ENCODE measurements at regions not wholly inside any gene's neighbourhood (a gene's known extent, or its start where the extent isn't known, plus 50 kb on each side); places are given as distances from the start of the nearest gene placed in this dataset.

- Histone ChIP-seq H3K4me3 (ENCODE audit: low read length in 2 of 2) (no peak overlapping the region), H3K4me1 (ENCODE audit: control insufficient read depth in 2 of 2, insufficient read depth in 2 of 2, low read length in 2 of 2) (no peaks in the 10 kb centered on the region), H3K27ac (ENCODE audit: low read depth in 1 of 2, low read length in 1 of 2) (no peak overlapping the region), H3K9me3 (ENCODE audit: control insufficient read depth in 2 of 2, insufficient read depth in 1 of 2, low read length in 1 of 2) (peaks cover 0 to 28% of the 10 kb centered on the region in 2 donors), H3K36me3 (ENCODE audit: control insufficient read depth in 2 of 2, insufficient read depth in 2 of 2, low read length in 1 of 2) (no peaks in the 10 kb centered on the region), H3K27me3 (ENCODE audit: control insufficient read depth in 2 of 2, insufficient read depth in 1 of 2, low read length in 1 of 2) (no peaks in the 10 kb centered on the region)
- DNase-seq (ENCODE audit: low read depth in 6 of 9, low spot score in 9 of 9): no peak
- 72% methylated on average over 3 of the region's 3 CpGs for WGBS
Observed at GRCh38 chr4:130203571-130203970, 1107.6 kb downstream of the C4orf33 start.

- H3K36me3 ChIP-seq (ENCODE audit: control insufficient read depth in 2 of 2, insufficient read depth in 2 of 2, low read length in 1 of 2): no peaks in the 10 kb centered on the region
- no peaks in the 10 kb centered on the region for H3K4me1 ChIP-seq (ENCODE audit: control insufficient read depth in 2 of 2, insufficient read depth in 2 of 2, low read length in 2 of 2)
- WGBS: 38% methylated on average over 1 of the region's 1 CpG
- H3K27ac ChIP-seq (ENCODE audit: low read depth in 1 of 2, low read length in 1 of 2): no peak overlapping the region
- H3K9me3 ChIP-seq (ENCODE audit: control insufficient read depth in 2 of 2, insufficient read depth in 1 of 2, low read length in 1 of 2): no peaks in the 10 kb centered on the region
- H3K27me3 ChIP-seq (ENCODE audit: control insufficient read depth in 2 of 2, insufficient read depth in 1 of 2, low read length in 1 of 2): no peaks in the 10 kb centered on the region
- no peak overlapping the region for H3K4me3 ChIP-seq (ENCODE audit: low read length in 2 of 2)
- DNase-seq (ENCODE audit: low read depth in 6 of 9, low spot score in 9 of 9): no peak
Observed at GRCh38 chr4:130210864-130211263, 1114.9 kb downstream of the C4orf33 start.

DNA sequence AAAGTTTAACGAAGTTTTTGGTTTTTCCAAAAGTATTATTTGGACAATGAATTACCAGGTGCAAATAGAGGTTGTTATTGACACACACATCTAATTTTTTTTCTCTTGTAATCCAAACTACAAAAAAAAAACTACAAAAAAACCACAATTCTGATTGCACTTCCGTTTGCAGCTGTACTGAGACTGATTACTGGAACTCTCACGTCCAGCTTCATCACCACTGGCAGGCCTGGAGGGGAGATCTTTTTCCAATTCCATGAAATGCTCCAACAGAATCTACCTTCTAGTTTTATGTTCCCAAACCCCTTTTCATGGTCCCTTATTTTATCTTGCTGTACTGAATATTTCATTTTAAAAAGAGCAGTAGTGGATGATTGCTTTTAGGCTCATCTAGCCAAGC is 1118.3 kb downstream of the C4orf33 start:
- no peak overlapping the region for H3K27ac ChIP-seq (ENCODE audit: low read depth in 1 of 2, low read length in 1 of 2)
- H3K36me3 ChIP-seq (ENCODE audit: control insufficient read depth in 2 of 2, insufficient read depth in 2 of 2, low read length in 1 of 2): no peaks in the 10 kb centered on the region
- H3K9me3 ChIP-seq (ENCODE audit: control insufficient read depth in 2 of 2, insufficient read depth in 1 of 2, low read length in 1 of 2): no peaks in the 10 kb centered on the region
- 67% methylated on average over 3 of the region's 3 CpGs for WGBS
- H3K27me3 ChIP-seq (ENCODE audit: control insufficient read depth in 2 of 2, insufficient read depth in 1 of 2, low read length in 1 of 2): no peaks in the 10 kb centered on the region
- no peak for DNase-seq (ENCODE audit: low read depth in 6 of 9, low spot score in 9 of 9)
- no peak overlapping the region for H3K4me3 ChIP-seq (ENCODE audit: low read length in 2 of 2)
- H3K4me1 ChIP-seq (ENCODE audit: control insufficient read depth in 2 of 2, insufficient read depth in 2 of 2, low read length in 2 of 2): no peaks in the 10 kb centered on the region

DNA sequence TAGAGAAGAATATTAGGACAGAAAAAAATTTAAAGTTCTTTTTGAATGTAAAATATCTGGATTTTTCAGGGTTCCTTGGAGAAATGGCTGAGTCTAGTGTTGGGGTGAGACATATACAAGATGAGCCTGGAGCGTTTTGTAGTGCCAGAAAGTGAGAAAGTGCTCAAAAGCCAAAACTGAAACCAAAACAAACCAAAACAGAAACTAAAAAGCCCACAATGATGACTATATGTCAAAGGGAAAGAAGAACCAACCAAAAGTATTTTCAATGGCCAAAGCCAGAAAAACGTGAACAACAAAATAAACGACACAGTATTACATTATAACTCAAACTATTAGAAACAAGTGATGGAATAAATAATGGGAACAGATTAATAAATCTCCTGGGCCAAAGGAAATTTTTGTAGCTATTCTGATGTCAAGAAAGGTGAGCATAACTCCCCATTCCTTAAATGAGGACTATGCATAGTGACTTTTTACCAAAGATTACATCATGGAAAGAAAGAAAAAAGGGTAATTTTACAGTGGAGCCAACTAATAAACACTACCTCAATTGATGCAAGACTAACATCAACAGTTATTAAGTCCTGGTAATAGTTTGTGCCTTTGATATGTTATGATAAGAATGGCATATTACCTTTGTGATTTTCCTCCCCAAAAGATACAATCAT is 1137.6 kb downstream of the C4orf33 start:
- Histone ChIP-seq H3K36me3 (ENCODE audit: control insufficient read depth in 2 of 2, insufficient read depth in 2 of 2, low read length in 1 of 2) (no peaks in the 10 kb centered on the region), H3K4me3 (ENCODE audit: low read length in 2 of 2) (no peak overlapping the region), H3K27me3 (ENCODE audit: control insufficient read depth in 2 of 2, insufficient read depth in 1 of 2, low read length in 1 of 2) (no peaks in the 10 kb centered on the region), H3K4me1 (ENCODE audit: control insufficient read depth in 2 of 2, insufficient read depth in 2 of 2, low read length in 2 of 2) (no peaks in the 10 kb centered on the region), H3K27ac (ENCODE audit: low read depth in 1 of 2, low read length in 1 of 2) (no peak overlapping the region), H3K9me3 (ENCODE audit: control insufficient read depth in 2 of 2, insufficient read depth in 1 of 2, low read length in 1 of 2) (no peaks in the 10 kb centered on the region)
- peak in 1 of 9 donors; percentile 23 for DNase-seq (ENCODE audit: low read depth in 6 of 9, low spot score in 9 of 9)
- WGBS: 73% methylated on average over 3 of the region's 3 CpGs

DNA sequence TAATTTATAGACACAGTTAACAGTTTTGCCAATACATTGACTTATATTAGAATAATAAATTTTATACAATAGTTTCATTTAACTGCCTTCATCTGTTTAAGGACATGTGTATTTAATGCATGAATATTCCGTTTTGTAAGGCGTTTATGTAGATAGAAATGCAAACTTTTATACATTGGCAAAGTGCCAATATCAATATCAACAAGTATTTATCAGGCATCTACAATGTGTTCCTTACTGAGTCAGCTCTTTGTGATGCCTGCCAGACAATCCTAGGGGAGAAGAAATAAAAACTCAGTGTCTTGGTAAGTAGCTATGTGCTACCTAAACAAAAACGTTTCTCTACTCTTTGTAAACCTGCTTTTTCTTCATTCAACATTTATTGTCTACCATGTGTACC is 1142.2 kb downstream of the C4orf33 start:
- no peaks in the 10 kb centered on the region for H3K36me3 ChIP-seq (ENCODE audit: control insufficient read depth in 2 of 2, insufficient read depth in 2 of 2, low read length in 1 of 2)
- no peak for DNase-seq (ENCODE audit: low read depth in 6 of 9, low spot score in 9 of 9)
- no peaks in the 10 kb centered on the region for H3K9me3 ChIP-seq (ENCODE audit: control insufficient read depth in 2 of 2, insufficient read depth in 1 of 2, low read length in 1 of 2)
- no peak overlapping the region for H3K4me3 ChIP-seq (ENCODE audit: low read length in 2 of 2)
- WGBS: 88% methylated on average over 3 of the region's 3 CpGs
- no peak overlapping the region for H3K27ac ChIP-seq (ENCODE audit: low read depth in 1 of 2, low read length in 1 of 2)
- no peaks in the 10 kb centered on the region for H3K27me3 ChIP-seq (ENCODE audit: control insufficient read depth in 2 of 2, insufficient read depth in 1 of 2, low read length in 1 of 2)
- H3K4me1 ChIP-seq (ENCODE audit: control insufficient read depth in 2 of 2, insufficient read depth in 2 of 2, low read length in 2 of 2): no peaks in the 10 kb centered on the region

- Histone ChIP-seq H3K4me1 (ENCODE audit: control insufficient read depth in 2 of 2, insufficient read depth in 2 of 2, low read length in 2 of 2) (no peaks in the 10 kb centered on the region), H3K4me3 (ENCODE audit: low read length in 2 of 2) (no peak overlapping the region), H3K9me3 (ENCODE audit: control insufficient read depth in 2 of 2, insufficient read depth in 1 of 2, low read length in 1 of 2) (no peaks in the 10 kb centered on the region), H3K27ac (ENCODE audit: low read depth in 1 of 2, low read length in 1 of 2) (no peak overlapping the region), H3K36me3 (ENCODE audit: control insufficient read depth in 2 of 2, insufficient read depth in 2 of 2, low read length in 1 of 2) (no peaks in the 10 kb centered on the region), H3K27me3 (ENCODE audit: control insufficient read depth in 2 of 2, insufficient read depth in 1 of 2, low read length in 1 of 2) (no peaks in the 10 kb centered on the region)
- WGBS: 36% methylated on average over 1 of the region's 1 CpG
- DNase-seq (ENCODE audit: low read depth in 6 of 9, low spot score in 9 of 9): no peak
Observed at GRCh38 chr4:130249002-130249401, 1153.0 kb downstream of the C4orf33 start.

DNA sequence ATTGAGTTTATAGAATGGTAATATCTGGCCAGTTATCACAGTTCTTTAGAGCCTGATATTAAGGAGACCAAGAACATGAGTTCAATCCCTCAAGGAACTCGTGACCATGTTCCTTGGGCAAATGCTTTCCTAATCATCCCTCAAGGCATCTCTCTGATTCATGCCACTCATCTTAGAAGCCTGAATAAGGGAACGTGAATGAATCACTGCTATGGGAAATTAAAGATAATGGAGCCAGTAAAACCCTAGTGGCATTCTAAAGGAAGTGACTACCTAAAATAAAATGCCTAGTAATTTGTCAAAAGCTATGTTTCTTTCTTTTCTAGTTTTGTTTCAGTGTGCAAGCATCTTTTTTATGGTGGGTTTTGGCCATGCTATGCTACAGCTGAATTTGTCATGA is 1161.3 kb downstream of the C4orf33 start:
- H3K36me3 ChIP-seq (ENCODE audit: control insufficient read depth in 2 of 2, insufficient read depth in 2 of 2, low read length in 1 of 2): no peaks in the 10 kb centered on the region
- no peak overlapping the region for H3K27ac ChIP-seq (ENCODE audit: low read depth in 1 of 2, low read length in 1 of 2)
- H3K4me1 ChIP-seq (ENCODE audit: control insufficient read depth in 2 of 2, insufficient read depth in 2 of 2, low read length in 2 of 2): no peaks in the 10 kb centered on the region
- no peak overlapping the region for H3K4me3 ChIP-seq (ENCODE audit: low read length in 2 of 2)
- H3K27me3 ChIP-seq (ENCODE audit: control insufficient read depth in 2 of 2, insufficient read depth in 1 of 2, low read length in 1 of 2): no peaks in the 10 kb centered on the region
- no peaks in the 10 kb centered on the region for H3K9me3 ChIP-seq (ENCODE audit: control insufficient read depth in 2 of 2, insufficient read depth in 1 of 2, low read length in 1 of 2)
- 79% methylated on average over 2 of the region's 2 CpGs for WGBS
- no peak for DNase-seq (ENCODE audit: low read depth in 6 of 9, low spot score in 9 of 9)

DNA sequence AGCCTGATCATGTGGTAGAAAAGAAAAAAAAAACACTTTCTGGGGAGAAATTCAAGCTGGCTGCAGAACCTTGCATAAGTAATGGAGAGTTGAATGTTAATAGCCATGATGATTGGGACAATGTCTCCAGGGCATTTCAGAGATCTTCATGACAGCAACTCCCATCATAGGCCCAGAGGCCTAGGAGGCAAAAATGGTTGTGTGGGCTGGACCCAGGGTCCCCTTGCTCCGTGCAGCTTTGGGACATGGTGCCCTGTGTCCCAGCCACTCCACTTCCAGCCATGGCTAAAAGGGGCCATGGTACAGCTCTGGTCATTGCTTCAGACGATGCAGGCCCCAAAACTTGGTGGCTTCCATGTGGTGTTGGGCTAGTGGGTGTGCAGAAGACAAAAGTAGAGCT is 1170.9 kb downstream of the C4orf33 start:
- peaks cover 0 to 7% of the 10 kb centered on the region in 2 donors for H3K9me3 ChIP-seq (ENCODE audit: control insufficient read depth in 2 of 2, insufficient read depth in 1 of 2, low read length in 1 of 2)
- no peak overlapping the region for H3K4me3 ChIP-seq (ENCODE audit: low read length in 2 of 2)
- H3K36me3 ChIP-seq (ENCODE audit: control insufficient read depth in 2 of 2, insufficient read depth in 2 of 2, low read length in 1 of 2): no peaks in the 10 kb centered on the region
- no peaks in the 10 kb centered on the region for H3K4me1 ChIP-seq (ENCODE audit: control insufficient read depth in 2 of 2, insufficient read depth in 2 of 2, low read length in 2 of 2)
- no peak for DNase-seq (ENCODE audit: low read depth in 6 of 9, low spot score in 9 of 9)
- H3K27ac ChIP-seq (ENCODE audit: low read depth in 1 of 2, low read length in 1 of 2): no peak overlapping the region
- 82% methylated on average over 2 of the region's 2 CpGs for WGBS
- H3K27me3 ChIP-seq (ENCODE audit: control insufficient read depth in 2 of 2, insufficient read depth in 1 of 2, low read length in 1 of 2): no peaks in the 10 kb centered on the region

DNA sequence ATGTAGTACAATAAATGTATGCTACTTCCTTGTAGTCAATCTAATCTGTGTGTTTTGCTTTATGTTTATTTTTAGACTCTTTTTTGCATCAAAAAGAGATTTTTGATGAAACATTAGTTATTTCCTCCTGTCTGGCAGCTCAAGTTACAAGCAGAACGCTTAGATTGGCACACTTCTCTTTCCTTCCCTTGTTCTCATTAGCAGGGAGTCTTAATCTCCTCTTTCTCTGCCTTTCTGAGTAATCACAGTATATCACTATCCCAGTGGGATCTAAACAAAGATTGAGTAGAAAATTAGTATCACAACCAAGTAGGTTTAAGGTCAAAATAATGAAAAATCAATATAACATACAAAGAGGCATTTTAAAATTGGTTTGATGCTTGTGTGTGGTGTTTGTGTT is 1192.6 kb downstream of the C4orf33 start:
- Histone ChIP-seq H3K27ac (ENCODE audit: low read depth in 1 of 2, low read length in 1 of 2) (no peak overlapping the region), H3K9me3 (ENCODE audit: control insufficient read depth in 2 of 2, insufficient read depth in 1 of 2, low read length in 1 of 2) (no peaks in the 10 kb centered on the region), H3K36me3 (ENCODE audit: control insufficient read depth in 2 of 2, insufficient read depth in 2 of 2, low read length in 1 of 2) (no peaks in the 10 kb centered on the region), H3K4me1 (ENCODE audit: control insufficient read depth in 2 of 2, insufficient read depth in 2 of 2, low read length in 2 of 2) (no peaks in the 10 kb centered on the region), H3K4me3 (ENCODE audit: low read length in 2 of 2) (no peak overlapping the region), H3K27me3 (ENCODE audit: control insufficient read depth in 2 of 2, insufficient read depth in 1 of 2, low read length in 1 of 2) (no peaks in the 10 kb centered on the region)
- DNase-seq (ENCODE audit: low read depth in 6 of 9, low spot score in 9 of 9): no peak
- 34% methylated on average over 1 of the region's 1 CpG for WGBS

DNA sequence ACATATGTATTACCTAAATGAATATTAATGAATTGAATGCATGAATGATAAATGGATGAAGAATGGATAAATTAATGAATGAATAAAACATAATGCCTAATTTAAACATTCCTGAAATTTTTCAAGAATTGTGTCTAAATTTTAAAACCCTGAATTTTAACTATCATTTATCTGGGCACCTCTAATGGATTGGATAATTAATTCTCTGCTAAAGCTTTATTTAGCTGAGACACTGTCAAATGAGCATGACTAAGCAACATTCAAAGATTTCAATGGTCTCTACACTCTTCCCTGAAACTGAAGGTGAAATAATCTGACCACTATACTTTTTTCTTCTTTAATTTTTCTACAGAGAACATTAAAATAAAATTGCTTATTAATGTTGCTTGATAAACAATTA is 1197.7 kb downstream of the C4orf33 start:
- DNase-seq (ENCODE audit: low read depth in 6 of 9, low spot score in 9 of 9): no peak
- Histone ChIP-seq H3K36me3 (ENCODE audit: control insufficient read depth in 2 of 2, insufficient read depth in 2 of 2, low read length in 1 of 2) (no peaks in the 10 kb centered on the region), H3K9me3 (ENCODE audit: control insufficient read depth in 2 of 2, insufficient read depth in 1 of 2, low read length in 1 of 2) (no peaks in the 10 kb centered on the region), H3K4me1 (ENCODE audit: control insufficient read depth in 2 of 2, insufficient read depth in 2 of 2, low read length in 2 of 2) (no peaks in the 10 kb centered on the region), H3K27me3 (ENCODE audit: control insufficient read depth in 2 of 2, insufficient read depth in 1 of 2, low read length in 1 of 2) (no peaks in the 10 kb centered on the region), H3K4me3 (ENCODE audit: low read length in 2 of 2) (no peak overlapping the region), H3K27ac (ENCODE audit: low read depth in 1 of 2, low read length in 1 of 2) (no peak overlapping the region)
